Left lung (tissue), 4 donors: ENCODE measurements at regions not wholly inside any gene's neighbourhood (a gene's known extent, or its start where the extent isn't known, plus 50 kb on each side); places are given as distances from the start of the nearest gene placed in this dataset.

Source experiments
- ATAC-seq: fragments of 200-7000 bp; cut with Tn5 transposase; one replicate; pipeline ENCODE4 v1.9.1; 2020; ENCODE audit warnings: moderate library complexity
- DNase-seq, 4 donors: peaks; one replicate each; pipeline ENCODE4 v3.0.0-alpha.2; 2013 to 2020
- H3K27ac ChIP-seq, 2 donors: fragments of 200-600 bp; sonication (generic) in 1 of 2; one replicate each; pipeline versions ENCODE4 v1.5.0 to v1.8.0; 2020 to 2021
- H3K27me3 ChIP-seq, 2 donors: fragments of 200-600 bp; sonication (generic) in 1 of 2; one replicate each; pipeline versions ENCODE4 v1.5.0 to v1.8.0; 2020 to 2021
- H3K36me3 ChIP-seq, 2 donors: fragments of 200-600 bp; sonication (generic) in 1 of 2; one replicate each; pipeline versions ENCODE4 v1.5.0 to v1.8.0; 2020 to 2021
- H3K4me1 ChIP-seq, 2 donors: fragments of 200-600 bp; one replicate each; pipeline ENCODE4 v1.8.0; 2021
- H3K4me3 ChIP-seq, 2 donors: fragments of 200-600 bp; sonication (generic) in 1 of 2; one replicate each; pipeline versions ENCODE4 v1.5.0 to v1.8.0; 2020 to 2021; ENCODE audit warnings: mild to moderate bottlenecking in 1 of 2
- H3K9me3 ChIP-seq, 2 donors: fragments of 200-600 bp; sonication (generic) in 1 of 2; one replicate each; pipeline versions ENCODE4 v1.5.0 to v1.8.0; 2020 to 2021
- intact Hi-C, 2 donors: fragments of 100-400 bp; cut with DNase I; formaldehyde crosslinking; loops; one replicate each; pipeline versions ENCODE4 v1.11.2 to v1.14.2; 2022
- TF ChIP-seq, protein P1 (sequence below), 2 donors: fragments of 200-600 bp; sonication (generic) in 1 of 2; IDR thresholded peaks; one replicate each; pipeline versions ENCODE4 v1.5.0 to v1.8.0; 2021; ENCODE audit warnings: antibody characterized with exemption in 2 of 2
- donor health status: DM: no; HTN: yes; CAD: no.
- donor health status: DM: no; HTN: no; CAD: no.

DNA sequence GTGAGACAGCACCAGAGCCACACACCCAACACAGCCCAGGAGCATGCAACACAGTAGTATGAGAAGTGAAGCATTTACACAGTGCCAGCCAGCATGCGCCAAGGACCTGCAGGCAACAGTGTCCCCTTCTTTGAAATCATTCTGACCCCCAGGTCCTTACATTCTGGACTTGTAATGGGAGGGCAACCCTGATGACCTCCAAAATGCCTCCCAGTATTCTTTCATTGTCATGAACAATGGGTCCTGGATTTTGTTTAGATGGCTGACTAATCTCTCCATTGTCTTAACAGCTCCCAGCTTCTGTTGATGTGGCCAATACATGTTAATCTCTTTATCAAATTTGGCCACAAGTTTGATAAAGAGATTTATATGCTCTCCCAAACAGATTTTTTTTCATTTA is 417.1 kb downstream of the DMRTA1 start:
- ATAC-seq (no peak), DNase-seq (no peak)
- TF ChIP-seq, protein P1, sequence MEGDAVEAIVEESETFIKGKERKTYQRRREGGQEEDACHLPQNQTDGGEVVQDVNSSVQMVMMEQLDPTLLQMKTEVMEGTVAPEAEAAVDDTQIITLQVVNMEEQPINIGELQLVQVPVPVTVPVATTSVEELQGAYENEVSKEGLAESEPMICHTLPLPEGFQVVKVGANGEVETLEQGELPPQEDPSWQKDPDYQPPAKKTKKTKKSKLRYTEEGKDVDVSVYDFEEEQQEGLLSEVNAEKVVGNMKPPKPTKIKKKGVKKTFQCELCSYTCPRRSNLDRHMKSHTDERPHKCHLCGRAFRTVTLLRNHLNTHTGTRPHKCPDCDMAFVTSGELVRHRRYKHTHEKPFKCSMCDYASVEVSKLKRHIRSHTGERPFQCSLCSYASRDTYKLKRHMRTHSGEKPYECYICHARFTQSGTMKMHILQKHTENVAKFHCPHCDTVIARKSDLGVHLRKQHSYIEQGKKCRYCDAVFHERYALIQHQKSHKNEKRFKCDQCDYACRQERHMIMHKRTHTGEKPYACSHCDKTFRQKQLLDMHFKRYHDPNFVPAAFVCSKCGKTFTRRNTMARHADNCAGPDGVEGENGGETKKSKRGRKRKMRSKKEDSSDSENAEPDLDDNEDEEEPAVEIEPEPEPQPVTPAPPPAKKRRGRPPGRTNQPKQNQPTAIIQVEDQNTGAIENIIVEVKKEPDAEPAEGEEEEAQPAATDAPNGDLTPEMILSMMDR (IDR thresholded peaks at IDR 0.05) = no peak
- no peaks in the 10 kb centered on the region for H3K36me3 ChIP-seq
- peaks cover 0 to 15% of the 10 kb centered on the region in 2 donors for H3K9me3 ChIP-seq
- intact Hi-C loops = no loop called here
- H3K27ac ChIP-seq = no peak overlapping the region
- H3K27me3 ChIP-seq = no peaks in the 10 kb centered on the region
- H3K4me3 ChIP-seq = no peak overlapping the region
- H3K4me1 ChIP-seq = no peaks in the 10 kb centered on the region

DNA sequence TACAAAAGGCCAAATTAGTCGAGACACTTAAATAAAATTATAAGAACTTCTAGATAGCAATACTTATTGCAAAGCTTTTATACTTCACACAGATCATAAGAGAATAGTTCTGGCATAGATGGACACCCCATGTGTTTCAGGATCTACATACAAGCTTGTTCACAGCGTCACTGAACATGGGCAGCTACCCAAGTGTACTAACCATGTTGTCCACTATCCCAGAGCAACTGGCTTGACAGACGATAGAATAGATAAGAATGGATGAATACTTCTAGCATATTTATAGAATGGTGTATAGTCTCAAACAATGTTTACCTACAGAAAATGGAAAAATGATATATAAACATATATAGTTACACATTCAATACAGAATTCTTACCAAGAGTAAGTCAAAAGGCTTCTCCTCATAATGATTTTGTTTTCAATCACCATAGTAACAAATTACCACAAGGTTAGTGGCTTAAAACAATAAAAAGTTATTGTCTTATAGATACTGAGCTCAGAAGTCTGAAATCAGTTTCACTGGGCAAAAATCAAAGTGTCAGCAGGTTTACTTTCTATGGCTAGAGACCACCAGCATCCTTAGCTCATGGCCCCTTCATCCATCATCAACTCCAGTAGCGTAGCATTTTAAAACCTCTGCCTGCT is 446.7 kb downstream of the DMRTA1 start:
- Histone ChIP-seq H3K27me3 (no peaks in the 10 kb centered on the region), H3K4me3 (no peak overlapping the region), H3K4me1 (no peaks in the 10 kb centered on the region), H3K9me3 (no peaks in the 10 kb centered on the region), H3K36me3 (no peaks in the 10 kb centered on the region), H3K27ac (no peak overlapping the region)
- intact Hi-C loops = no loop called here
- TF ChIP-seq, protein P1 (IDR thresholded peaks at IDR 0.05) = no peak
- ATAC-seq (no peak), DNase-seq (no peak)

DNA sequence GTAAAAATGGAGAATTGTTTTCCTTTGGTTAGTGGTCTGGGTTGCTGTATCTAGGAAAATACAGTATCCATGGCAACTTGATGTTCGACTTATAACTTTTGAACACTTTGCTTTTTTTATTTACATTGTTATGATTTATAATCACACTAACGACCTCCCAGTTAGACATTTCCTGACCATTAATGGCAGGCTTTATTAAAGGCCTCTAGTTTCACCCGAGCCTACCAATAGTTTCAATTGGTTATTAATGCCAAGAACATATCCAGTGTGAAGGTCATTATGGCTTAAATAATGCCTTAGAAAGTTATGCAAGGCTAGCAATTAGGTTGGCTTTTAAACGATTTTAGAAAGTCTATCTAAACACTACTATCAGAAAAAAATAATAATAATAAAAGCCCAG is 452.0 kb downstream of the DMRTA1 start:
- TF ChIP-seq, protein P1 (IDR thresholded peaks at IDR 0.05) = no peak
- Histone ChIP-seq H3K4me1 (no peaks in the 10 kb centered on the region), H3K36me3 (no peaks in the 10 kb centered on the region), H3K27me3 (no peaks in the 10 kb centered on the region), H3K27ac (no peak overlapping the region), H3K4me3 (no peak overlapping the region), H3K9me3 (no peaks in the 10 kb centered on the region)
- intact Hi-C loops = no loop called here
- DNase-seq = peak in 2 of 4 donors; percentile 35 to 58
- ATAC-seq = no peak

DNA sequence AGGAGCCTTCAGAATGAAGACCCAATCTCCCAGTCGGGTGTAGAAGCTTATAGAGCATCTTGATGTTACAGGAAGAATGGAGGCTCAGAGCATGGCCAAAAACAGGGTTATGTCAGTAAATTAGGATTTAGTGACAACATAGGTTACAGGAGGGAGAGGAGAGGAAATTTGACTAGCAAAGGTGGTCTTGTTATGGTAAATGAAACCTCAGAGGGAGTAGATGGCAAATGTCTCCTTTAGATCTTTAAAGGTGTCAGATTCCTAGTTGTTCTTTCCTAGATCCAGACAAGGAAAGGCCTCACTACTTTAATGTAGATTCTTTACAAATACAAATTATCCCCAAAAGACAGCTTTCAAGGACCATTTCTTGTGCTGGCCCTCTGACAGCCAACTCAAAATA is 465.0 kb downstream of the DMRTA1 start:
- no peaks in the 10 kb centered on the region for H3K4me1 ChIP-seq
- intact Hi-C loops = no loop called here
- H3K4me3 ChIP-seq = no peak overlapping the region
- no peaks in the 10 kb centered on the region for H3K27me3 ChIP-seq
- TF ChIP-seq, protein P1 (IDR thresholded peaks at IDR 0.05) = no peak
- H3K9me3 ChIP-seq = no peaks in the 10 kb centered on the region
- no peak for DNase-seq
- no peak for ATAC-seq
- H3K36me3 ChIP-seq = no peaks in the 10 kb centered on the region
- no peak overlapping the region for H3K27ac ChIP-seq

DNA sequence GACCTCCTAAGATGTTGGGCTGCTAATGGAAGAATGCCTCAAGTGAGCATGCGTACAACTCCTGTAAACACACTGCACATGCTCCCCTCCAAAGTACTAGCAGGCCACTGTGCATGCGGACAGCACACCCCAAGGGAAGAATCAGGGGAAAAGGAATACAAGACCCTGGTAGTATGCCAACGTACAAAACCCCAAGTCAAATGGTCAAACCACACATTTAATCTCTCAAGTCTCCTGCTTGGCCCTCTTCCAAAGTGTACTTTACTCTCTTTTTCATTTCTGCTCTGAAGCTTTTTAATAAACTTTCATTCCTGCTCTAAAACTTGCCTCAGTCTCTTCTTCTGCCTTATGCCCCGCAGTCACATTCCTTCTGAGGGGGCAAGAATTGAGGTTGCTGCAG is 466.4 kb downstream of the DMRTA1 start:
- no peak for DNase-seq
- ATAC-seq = no peak
- Histone ChIP-seq H3K4me3 (no peak overlapping the region), H3K4me1 (no peaks in the 10 kb centered on the region), H3K27ac (no peak overlapping the region), H3K36me3 (no peaks in the 10 kb centered on the region), H3K27me3 (no peaks in the 10 kb centered on the region), H3K9me3 (no peaks in the 10 kb centered on the region)
- TF ChIP-seq, protein P1 (IDR thresholded peaks at IDR 0.05) = no peak
- intact Hi-C loops = no loop called here
